Posterior vena cava (tissue), 2 donors: ENCODE measurements at regions not wholly inside any gene's neighbourhood (a gene's known extent, or its start where the extent isn't known, plus 50 kb on each side); places are given as distances from the start of the nearest gene placed in this dataset.
"Not testable (repeated sequence)": the region's sequence is repeated elsewhere in the genome, so short reads cannot be mapped to it uniquely, and the experiment has no call there.

Source experiments
- DNase-seq: peaks from one replicate; pipeline ENCODE4 v3.0.0-alpha.2; 2020; ENCODE audit warnings: low spot score
- intact Hi-C, 2 donors: fragments of 100-400 bp; cut with DNase I; formaldehyde crosslinking; loops; one replicate each; pipeline versions ENCODE4 v1.14.1 to v1.14.2; 2022 to 2023
- donor health status: DM: yes; HTN: yes; CAD: no.
- donor health status: DM: yes; HTN: yes; CAD: no.

DNA sequence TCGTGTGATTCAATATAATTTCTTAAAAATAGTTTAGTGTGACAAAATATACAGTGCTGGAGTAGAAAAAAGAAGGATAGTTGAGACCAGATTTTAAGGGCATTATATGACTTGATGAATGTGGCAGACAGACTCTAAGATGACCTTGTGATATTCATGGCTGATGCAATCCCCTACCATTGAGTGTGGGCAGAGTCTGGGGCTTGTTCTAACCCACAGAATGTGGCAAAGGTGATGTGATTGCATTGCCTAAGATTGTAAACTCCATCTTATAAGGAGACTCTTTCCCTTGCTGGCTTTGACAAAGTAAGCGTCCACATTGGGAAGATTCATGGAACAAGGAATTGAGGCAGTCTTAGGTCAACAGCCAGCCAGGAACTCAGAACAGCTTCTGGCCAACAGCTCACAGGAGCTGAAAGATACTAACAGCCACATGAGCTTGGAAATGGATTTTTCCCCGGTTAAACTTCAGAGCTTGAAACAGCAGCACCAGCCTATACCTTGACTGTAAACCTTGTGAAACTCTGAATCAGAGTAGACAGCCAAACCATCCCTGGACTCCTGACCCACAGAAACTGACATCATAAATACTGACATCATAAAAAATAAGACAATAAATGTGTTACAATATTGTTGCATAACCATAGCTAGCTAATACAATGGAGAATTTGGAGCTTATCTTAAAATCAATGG is 864.5 kb downstream of the TTLL7 start:
- intact Hi-C loops = not testable (repeated sequence)

GRCh38 chr1:83131692-83131955 is 867.3 kb downstream of the TTLL7 start:
- DNase-seq = no peak
- intact Hi-C loops = no loop called here

More for the DNA sequence above, 864.5 kb downstream of the TTLL7 start:
- DNase-seq = not testable (repeated sequence)

DNA sequence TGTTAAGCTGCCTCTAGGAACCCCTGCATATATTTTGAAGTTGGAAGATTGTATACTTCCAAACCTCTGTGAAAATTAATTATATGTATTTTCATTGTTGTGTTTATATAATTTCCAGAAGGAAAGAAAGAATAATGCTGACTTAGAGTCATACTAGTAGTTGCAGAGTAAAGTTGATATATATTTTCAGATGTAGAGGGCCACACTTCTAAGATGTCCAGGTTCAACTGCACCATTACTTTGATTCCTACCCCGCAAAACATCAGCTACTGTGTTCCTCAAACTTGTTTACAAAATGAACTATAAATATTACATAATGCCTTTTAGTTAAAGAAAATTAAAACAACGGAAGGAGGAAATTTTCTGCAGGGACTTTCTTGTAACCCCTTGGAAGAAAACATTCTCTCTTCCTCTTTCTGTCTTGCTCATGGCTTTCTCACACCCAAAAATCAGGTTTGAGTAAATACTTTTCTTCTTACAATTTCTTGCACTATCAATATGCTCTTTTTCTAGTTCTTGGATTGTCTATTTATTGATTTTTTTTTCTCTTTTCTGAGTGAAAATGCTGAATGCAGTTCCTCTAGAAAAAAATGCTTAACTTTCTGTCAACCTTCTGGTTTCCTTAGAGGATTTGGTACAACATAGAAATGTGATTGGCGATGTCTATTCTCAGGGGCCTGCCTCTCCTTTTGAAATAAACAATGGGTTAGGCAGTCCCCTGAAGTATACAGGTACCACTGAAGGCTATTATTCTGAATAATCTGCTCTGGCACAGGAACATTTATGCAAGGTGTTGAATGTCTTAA is 867.8 kb downstream of the TTLL7 start:
- intact Hi-C loops = no loop called here
- DNase-seq = no peak

DNA sequence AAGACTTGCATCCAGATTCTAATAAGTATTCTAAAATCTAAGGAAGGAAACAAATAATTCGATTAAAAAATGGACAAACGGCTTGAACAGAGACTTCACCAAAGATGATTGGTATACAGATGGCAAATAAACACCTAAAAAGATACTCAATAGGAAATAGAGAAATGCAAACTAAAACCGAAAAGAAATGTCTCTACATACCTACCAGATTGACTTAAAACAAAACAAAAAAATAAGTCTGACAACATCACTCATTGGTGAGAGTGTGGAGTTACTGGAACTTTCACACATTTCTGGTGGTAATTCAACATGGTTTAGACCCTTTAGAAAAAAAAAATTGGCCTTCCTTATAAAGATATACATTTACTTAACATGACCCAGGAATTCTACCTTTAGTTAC is 869.8 kb downstream of the TTLL7 start:
- DNase-seq = no peak
- intact Hi-C loops = no loop called here

- no peak for DNase-seq
- intact Hi-C loops = no loop called here
These were observed 873.5 kb downstream of the TTLL7 start for GRCh38 chr1:83125456-83125855.

DNA sequence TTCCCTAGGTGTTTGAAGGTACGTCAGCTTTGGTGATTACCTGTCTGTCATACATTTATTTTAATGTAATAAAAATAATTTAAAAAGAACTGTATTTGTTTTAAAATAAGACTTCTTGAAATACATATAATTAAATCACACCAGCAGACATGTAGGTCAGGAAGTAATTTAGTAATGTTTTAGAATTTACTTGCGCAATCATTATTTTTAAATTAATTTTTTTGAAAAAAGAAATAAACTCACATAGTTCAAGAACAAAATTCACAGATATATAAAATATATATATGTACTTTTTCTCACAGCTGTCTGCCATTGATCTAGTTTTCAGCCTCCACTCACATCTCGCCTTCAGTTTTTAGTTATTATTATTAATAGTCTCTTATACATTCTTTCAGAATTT is 875.9 kb downstream of the TTLL7 start:
- no peak for DNase-seq
- intact Hi-C loops = no loop called here

DNA sequence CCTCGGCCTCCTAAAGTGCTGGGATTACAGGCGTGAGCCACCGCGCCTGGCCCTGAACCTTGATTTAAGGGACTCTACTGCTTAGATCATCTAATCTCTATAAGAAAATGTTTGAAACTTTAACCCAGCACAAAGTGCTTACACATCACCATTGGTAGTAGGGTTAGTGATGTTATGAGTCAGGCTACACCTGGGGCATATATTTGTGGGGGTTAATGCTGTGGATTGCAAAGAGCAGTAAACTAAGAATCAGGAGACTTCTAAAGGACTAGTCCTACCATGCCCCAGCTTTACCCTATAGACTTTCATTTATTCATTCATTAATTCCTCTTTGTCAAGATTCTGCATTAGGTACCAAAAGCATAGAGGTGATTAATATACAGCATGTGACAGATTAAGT is 880.5 kb downstream of the TTLL7 start:
- DNase-seq = no peak
- intact Hi-C loops = no loop called here

DNA sequence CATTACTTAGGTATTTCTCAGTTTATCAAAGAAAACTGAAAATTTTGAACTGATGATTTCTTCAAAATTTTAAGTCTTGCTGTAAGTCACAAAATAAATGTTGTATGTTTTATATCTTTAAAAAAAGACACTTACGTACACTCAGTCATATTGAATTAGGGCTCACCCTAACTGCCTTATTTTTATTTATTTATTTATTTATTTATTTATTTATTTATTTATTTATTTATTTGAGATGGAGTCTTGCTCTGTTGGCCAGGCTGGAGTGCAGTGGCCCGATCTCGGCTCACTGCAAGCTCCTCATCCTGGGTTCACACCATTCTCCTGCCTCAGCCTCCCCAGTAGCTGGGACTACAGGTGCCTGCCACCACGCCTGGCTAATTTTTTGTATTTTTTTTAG is 881.9 kb downstream of the TTLL7 start:
- DNase-seq, intact Hi-C loops: not testable (repeated sequence)

- DNase-seq = no peak
- intact Hi-C loops = no loop called here
These were observed 883.1 kb downstream of the TTLL7 start for GRCh38 chr1:83115785-83116184.

DNA sequence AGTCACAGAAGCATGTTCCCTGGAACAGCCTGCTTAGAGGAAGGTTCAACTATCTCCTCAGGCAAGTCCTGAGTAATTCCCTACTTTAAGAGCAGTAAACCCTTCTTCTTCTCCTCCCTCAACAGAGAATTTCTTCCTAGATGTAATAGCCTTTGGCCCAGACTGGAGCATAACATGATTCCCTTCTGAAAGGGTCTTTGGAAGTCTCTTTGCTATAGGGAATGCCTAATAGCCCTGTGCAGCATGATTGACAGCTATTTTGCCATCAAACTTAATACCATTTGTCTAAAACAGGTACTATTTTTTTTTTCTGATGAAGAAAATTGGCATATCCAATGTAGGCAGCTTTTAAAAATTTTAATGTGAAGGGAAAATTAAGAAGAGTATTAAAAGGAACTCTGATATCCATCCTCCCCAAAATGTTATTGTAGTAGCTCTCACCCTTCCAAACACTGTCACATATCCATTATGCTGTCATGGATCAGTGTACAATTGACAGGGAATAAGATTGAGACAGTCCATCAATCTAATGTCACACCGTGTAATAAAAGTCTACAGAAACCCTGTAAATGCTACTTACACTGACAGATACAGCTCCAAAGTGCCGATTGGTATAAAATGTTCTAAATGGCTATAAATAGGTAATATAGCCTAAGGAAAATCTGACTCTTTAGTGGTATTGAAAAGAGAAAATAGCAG is 884.6 kb downstream of the TTLL7 start:
- intact Hi-C loops = no loop called here

DNA sequence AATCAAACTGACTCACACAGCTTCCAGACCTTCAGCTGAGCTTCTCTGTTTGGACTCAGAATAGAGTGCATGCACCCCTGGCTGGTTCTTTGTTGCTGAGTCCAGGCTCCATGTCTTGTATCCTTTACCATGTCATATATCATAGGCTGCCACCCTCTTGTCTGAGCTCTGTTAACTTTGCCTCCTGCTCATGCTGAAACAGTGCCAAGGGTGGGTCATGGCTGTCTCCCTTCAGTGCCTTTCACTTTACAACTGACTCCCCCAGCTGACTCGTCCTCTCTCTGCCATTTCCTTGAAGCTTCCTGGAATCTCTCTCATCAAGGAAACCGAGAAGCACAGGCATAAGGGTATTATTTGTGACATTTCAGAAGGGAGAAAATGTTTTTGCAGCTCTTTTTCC is 885.3 kb downstream of the TTLL7 start:
- intact Hi-C loops = no loop called here
- DNase-seq = no peak

More for the DNA sequence above, 884.6 kb downstream of the TTLL7 start:
- no peak for DNase-seq

DNA sequence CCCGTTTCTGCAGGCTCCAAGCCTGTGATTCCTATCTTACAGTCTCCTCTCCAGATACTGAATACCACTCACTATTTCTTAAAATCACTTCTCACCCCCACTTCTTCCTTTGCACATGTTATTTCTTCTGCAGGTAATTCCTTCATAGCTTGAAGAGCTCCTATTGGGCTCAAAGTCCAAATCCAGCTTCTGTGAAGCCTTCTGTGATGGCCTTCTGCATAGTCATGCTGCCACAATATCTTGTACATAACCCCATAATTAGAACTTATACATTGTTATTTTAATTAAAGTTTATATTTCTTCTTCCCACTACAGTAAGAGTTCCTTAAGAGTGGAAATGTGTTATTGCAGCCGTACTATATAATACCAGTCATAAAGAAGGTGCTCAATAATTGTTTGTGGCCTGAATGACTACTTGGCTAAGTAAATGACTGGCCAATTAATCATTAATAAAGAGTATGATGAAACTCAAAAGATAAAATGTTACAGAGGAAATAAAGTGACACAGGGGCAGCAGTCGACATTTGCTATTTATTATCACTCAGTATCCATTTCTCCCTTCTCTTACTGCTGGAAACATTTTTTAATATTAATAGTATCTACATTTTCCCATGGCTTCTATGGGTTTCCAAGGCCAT is 886.6 kb downstream of the TTLL7 start:
- no peak for DNase-seq
- intact Hi-C loops = no loop called here

DNA sequence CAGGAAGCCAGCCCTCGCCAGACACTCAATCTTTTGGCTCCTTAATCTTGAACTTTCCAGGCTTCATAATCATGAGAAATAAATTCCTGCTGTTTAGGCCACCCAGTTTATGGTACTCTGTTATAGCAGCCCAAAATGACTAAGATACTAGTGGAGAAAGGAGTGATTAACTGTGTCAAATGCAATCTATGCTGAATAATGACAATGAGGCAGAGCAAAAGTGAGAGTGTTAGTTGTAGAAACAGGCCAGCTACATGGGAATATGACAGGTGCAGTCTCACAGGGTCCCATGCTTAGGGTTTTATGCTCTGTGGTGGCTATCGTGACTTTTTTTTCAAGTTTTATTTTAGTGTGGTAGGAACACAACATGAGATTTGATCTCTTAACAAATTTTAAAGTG is 888.8 kb downstream of the TTLL7 start:
- DNase-seq = no peak
- intact Hi-C loops = no loop called here

DNA sequence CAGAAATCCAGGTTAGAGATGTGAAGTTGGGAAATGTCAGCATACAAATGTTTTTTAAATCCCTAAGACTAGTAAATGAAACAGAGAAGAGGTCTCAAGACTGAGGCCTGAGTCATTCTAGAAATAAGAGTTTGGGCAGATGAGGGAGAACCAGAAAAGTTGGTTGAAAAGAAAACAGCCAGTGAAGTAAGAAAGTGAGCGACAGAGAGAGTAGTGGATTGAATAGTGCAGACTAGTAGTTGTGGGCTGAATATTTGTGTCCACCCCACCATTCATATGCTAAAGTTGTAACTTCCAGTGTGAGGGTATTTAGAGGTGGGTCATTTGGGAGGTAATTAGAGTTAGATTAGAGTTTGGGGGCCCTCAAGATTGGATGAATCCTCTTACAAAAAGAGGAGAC is 889.2 kb downstream of the TTLL7 start:
- intact Hi-C loops = no loop called here
- DNase-seq = no peak

DNA sequence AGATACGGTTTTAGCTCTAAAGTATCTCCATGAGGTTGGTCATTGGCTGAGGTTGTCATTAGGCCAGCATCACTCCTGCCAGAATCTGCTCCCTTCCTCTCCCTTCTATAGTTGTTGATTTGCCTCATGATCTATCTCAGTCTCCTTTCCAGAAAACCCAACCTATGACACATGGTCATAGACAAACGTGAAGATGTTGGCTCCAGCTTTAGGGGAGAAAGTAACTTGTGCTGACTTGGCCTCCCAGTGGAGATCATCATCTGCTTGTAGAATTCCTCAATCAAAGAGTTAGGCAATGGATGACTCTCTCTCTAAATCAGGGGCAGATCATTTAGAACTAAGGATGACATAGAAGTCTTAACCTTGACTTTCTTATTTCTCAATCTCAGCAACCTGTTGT is 894.4 kb downstream of the TTLL7 start:
- no peak for DNase-seq
- intact Hi-C loops = no loop called here

DNA sequence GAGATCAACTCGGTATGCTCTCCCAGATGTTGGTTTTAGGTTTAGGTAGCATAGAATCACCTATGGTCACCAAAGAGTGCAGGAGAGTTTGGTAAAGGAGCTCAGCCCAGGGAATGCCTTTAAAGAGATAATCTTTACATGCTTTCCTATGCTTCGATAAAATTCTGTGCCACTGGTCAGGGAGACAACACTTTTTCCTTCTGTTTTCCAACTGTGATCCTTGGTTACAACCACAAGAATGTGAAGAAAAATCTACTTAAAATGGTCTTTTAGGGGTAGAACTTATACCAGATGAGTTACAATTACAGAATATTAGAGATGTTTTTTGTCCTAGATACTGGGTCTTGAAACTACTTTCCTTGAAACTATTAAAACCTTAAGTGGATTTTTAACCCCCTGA is 895.6 kb downstream of the TTLL7 start:
- intact Hi-C loops = no loop called here
- DNase-seq = no peak

GRCh38 chr1:83102630-83103071 is 896.3 kb downstream of the TTLL7 start:
- intact Hi-C loops = no loop called here

DNA sequence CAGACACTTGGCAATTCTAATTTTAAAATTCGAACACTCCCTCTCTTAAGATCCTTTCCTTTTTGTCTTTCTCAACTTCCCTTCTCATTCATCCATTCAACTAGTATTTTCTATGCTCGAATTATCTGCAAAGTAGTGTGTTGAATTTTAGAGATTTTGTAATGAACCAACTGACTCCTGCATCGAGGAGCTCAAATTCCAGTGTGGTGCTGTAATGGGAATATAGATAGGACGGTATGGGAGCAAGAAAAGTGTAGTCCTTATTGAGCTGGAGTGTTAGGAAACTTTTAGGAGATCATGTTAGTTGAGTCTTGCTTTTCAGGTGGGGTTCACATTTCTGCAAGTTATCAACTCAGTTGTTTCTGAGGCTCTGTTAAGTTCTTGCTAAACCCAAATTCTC is 897.5 kb downstream of the TTLL7 start:
- intact Hi-C loops = no loop called here
- no peak for DNase-seq

More at GRCh38 chr1:83102630-83103071, 896.3 kb downstream of the TTLL7 start:
- no peak for DNase-seq

GRCh38 chr1:83100133-83100532 is 898.8 kb downstream of the TTLL7 start:
- DNase-seq = no peak
- intact Hi-C loops = no loop called here

DNA sequence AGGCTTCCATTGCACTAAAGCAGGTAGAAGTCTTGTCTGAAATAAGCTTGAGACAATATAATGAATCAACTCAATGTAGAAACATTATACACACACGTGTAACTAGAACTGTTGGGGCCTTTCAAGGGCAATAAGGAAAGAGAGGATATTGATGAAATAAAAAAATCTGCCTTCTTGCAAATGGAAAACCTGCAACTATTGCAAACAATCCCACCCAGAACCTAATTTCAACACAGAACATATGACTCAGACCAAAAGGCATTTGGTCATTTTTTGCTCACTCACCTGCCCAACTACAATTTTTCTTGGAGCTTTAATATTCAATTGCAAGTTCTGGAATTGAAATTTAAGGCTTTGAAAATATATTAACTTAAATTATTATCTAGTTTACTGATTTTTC is 900.1 kb downstream of the TTLL7 start:
- no peak for DNase-seq
- intact Hi-C loops = no loop called here
